Cardiac muscle cell (in vitro differentiated cells and primary cell): ENCODE measurements at regions not wholly inside any gene's neighbourhood (a gene's known extent, or its start where the extent isn't known, plus 50 kb on each side); places are given as distances from the start of the nearest gene placed in this dataset.
"Not testable (repeated sequence)": the region's sequence is repeated elsewhere in the genome, so short reads cannot be mapped to it uniquely, and the experiment has no call there.

Experiments used
- DNase-seq, 2 donors: peaks; one replicate each; pipeline versions ENCODE4 v3.0.0 to v3.0.0-alpha.2; 2010 to 2017; ENCODE audit warnings: low read depth in 1 of 2, low spot score in 1 of 2
- H3K27ac ChIP-seq: fragments of 200-600 bp; sonication (generic); 2 replicates; pipeline ENCODE4 v1.5.1; 2016
- H3K27me3 ChIP-seq: fragments of 200-600 bp; sonication (generic); 2 replicates; pipeline ENCODE4 v1.6.0; 2016; ENCODE audit warnings: control low read depth
- H3K36me3 ChIP-seq: fragments of 200-600 bp; sonication (generic); 2 replicates; pipeline ENCODE4 v1.5.1; 2016; ENCODE audit warnings: control low read depth
- H3K4me1 ChIP-seq: fragments of 200-600 bp; sonication (generic); 2 replicates; pipeline ENCODE4 v1.8.1; 2017; ENCODE audit warnings: low read depth, mild to moderate bottlenecking, mixed run types
- H3K4me3 ChIP-seq: fragments of 200-600 bp; sonication (generic); 2 replicates; pipeline ENCODE4 v1.5.1; 2016; ENCODE audit warnings: mild to moderate bottlenecking
- H3K9me3 ChIP-seq: fragments of 200-600 bp; sonication (generic); 2 replicates; pipeline ENCODE4 v1.5.1; 2017; ENCODE audit warnings: low read depth, mild to moderate bottlenecking, control low read depth

- DNase-seq, H3K27ac ChIP-seq, H3K4me3 ChIP-seq, H3K36me3 ChIP-seq, H3K9me3 ChIP-seq, H3K27me3 ChIP-seq, H3K4me1 ChIP-seq: not testable (repeated sequence)
Measured at GRCh38 chr1:149713952-149714351, 68.5 kb upstream of the FCGR1A start.

GRCh38 chr1:149724618-149725302 lies 57.7 kb upstream of the FCGR1A start:
- DNase-seq, H3K36me3 ChIP-seq, H3K27ac ChIP-seq, H3K4me1 ChIP-seq, H3K4me3 ChIP-seq, H3K27me3 ChIP-seq, H3K9me3 ChIP-seq: not testable (repeated sequence)

GRCh38 chr1:149726688-149727087 lies 55.8 kb upstream of the FCGR1A start:
- not testable (repeated sequence) for H3K27me3 ChIP-seq, H3K4me3 ChIP-seq, H3K4me1 ChIP-seq, H3K27ac ChIP-seq, H3K9me3 ChIP-seq, DNase-seq, H3K36me3 ChIP-seq

- not testable (repeated sequence) for DNase-seq, H3K9me3 ChIP-seq, H3K27ac ChIP-seq, H3K36me3 ChIP-seq, H3K27me3 ChIP-seq, H3K4me1 ChIP-seq, H3K4me3 ChIP-seq
Measured at GRCh38 chr1:149728598-149728997, 53.9 kb upstream of the FCGR1A start.
